IMR-90 (cell line): ENCODE measurements at regions not wholly inside any gene's neighbourhood (a gene's known extent, or its start where the extent isn't known, plus 50 kb on each side); places are given as distances from the start of the nearest gene placed in this dataset.
"Not testable (repeated sequence)": the region's sequence is repeated elsewhere in the genome, so short reads cannot be mapped to it uniquely, and the experiment has no call there.

ENCODE experiments used
- ATAC-seq: fragments of 200-7000 bp; cut with Tn5 transposase; 2 replicates; pipeline ENCODE4 v1.9.1; 2020; ENCODE audit warnings: low read depth, mild to moderate bottlenecking, moderate library complexity
- BruUV-seq: library from RNA; stranded (reverse); fragments of 400-500 nt; replicated peaks from 2 replicates; lab custom pipeline; 2021; lab: Mats Ljungman, UMichigan
- CTCF ChIA-PET: fragments of 300-600 bp; formaldehyde crosslinking; extraction: SDS; loops from one replicate; lab custom pipeline; 2021; ENCODE audit warnings: antibody characterized with exemption; lab: Yijun Ruan, JAX
- POLR2A ChIA-PET: fragments of 300-600 bp; sonication (Branson Sonifier 250); formaldehyde crosslinking; loops from one replicate; lab custom pipeline; 2022; ENCODE audit warnings: antibody characterized with exemption; ENCODE audit not compliant: unreplicated experiment; lab: Charles Lee
- DNase-seq: peaks from one replicate; pipeline ENCODE4 v3.0.0; 2013
- H2AFZ ChIP-seq: replicated peaks from 2 replicates; pipeline ENCODE3; 2013; ENCODE audit warnings: low read length, mild to moderate bottlenecking; ENCODE audit not compliant: poor library complexity
- H2AK5ac ChIP-seq: 2 replicates; pipeline ENCODE4 v1.6.1; 2013; ENCODE audit warnings: low read depth, low read length, inconsistent platforms
- H2AK9ac ChIP-seq: replicated peaks from 2 replicates; pipeline ENCODE3; 2013; ENCODE audit warnings: mild to moderate bottlenecking, low read depth, low read length, moderate library complexity; ENCODE audit not compliant: poor library complexity
- H2BK120ac ChIP-seq: 2 replicates; pipeline ENCODE4 v1.6.1; 2013; ENCODE audit warnings: low read depth, low read length, inconsistent platforms
- H2BK15ac ChIP-seq: 3 replicates; pipeline ENCODE4 v1.6.1; 2013; ENCODE audit warnings: low read depth, low read length, inconsistent platforms
- H2BK20ac ChIP-seq: 2 replicates; pipeline ENCODE4 v1.6.1; 2013; ENCODE audit warnings: low read depth, mild to moderate bottlenecking, inconsistent platforms, low read length, moderate library complexity
- H2BK5ac ChIP-seq: 2 replicates; pipeline ENCODE4 v1.6.1; 2013; ENCODE audit warnings: mild to moderate bottlenecking, low read depth, low read length, inconsistent platforms; ENCODE audit not compliant: poor library complexity, severe bottlenecking
- H3K14ac ChIP-seq: replicated peaks from 2 replicates; pipeline ENCODE4 v1.6.1; 2013; ENCODE audit warnings: low read depth, low read length, inconsistent platforms
- H3K18ac ChIP-seq: 2 replicates; pipeline ENCODE4 v1.6.1; 2013; ENCODE audit warnings: low read depth, low read length, control low read depth
- H3K23ac ChIP-seq: 2 replicates; pipeline ENCODE4 v1.6.1; 2013; ENCODE audit warnings: low read depth, low read length, inconsistent platforms
- H3K27ac ChIP-seq: 2 replicates; pipeline ENCODE4 v1.5.1; 2013; ENCODE audit warnings: mild to moderate bottlenecking, control low read depth, low read length; ENCODE audit not compliant: insufficient read depth
- H3K27me3 ChIP-seq: 2 replicates; pipeline ENCODE4 v1.6.1; 2013; ENCODE audit warnings: low read length; ENCODE audit not compliant: control insufficient read depth, insufficient read depth
- H3K36me3 ChIP-seq: 2 replicates; pipeline ENCODE4 v1.6.1; 2013; ENCODE audit warnings: low read length, mixed read lengths; ENCODE audit not compliant: control insufficient read depth, insufficient read depth
- H3K4ac ChIP-seq: 2 replicates; pipeline ENCODE4 v1.6.1; 2013; ENCODE audit warnings: low read depth, low read length, inconsistent platforms
- H3K4me1 ChIP-seq: 2 replicates; pipeline ENCODE4 v1.6.1; 2013; ENCODE audit warnings: low read length, mixed read lengths; ENCODE audit not compliant: control insufficient read depth, insufficient read depth
- H3K4me2 ChIP-seq: 2 replicates; pipeline ENCODE4 v1.6.1; 2013; ENCODE audit warnings: low read depth, mild to moderate bottlenecking, control low read depth, low read length, moderate library complexity
- H3K4me3 ChIP-seq: 2 replicates; pipeline ENCODE4 v1.5.1; 2013; ENCODE audit warnings: low read depth, mild to moderate bottlenecking, control low read depth, low read length, moderate library complexity; ENCODE audit not compliant: insufficient read depth
- H3K56ac ChIP-seq: 2 replicates; pipeline ENCODE4 v1.6.1; 2013; ENCODE audit warnings: low read length, inconsistent platforms; ENCODE audit not compliant: insufficient read depth; ENCODE audit errors: extremely low read depth
- H3K79me1 ChIP-seq, 2 experiments: 2 replicates each; pipeline ENCODE4 v1.6.1; 2013; ENCODE audit warnings: low read length in 2 of 2, inconsistent platforms in 1 of 2, low read depth in 1 of 2
- H3K9ac ChIP-seq: 2 replicates; pipeline ENCODE4 v1.6.1; 2013; ENCODE audit warnings: low read depth, low read length, control low read depth
- H3K9me1 ChIP-seq: 2 replicates; pipeline ENCODE4 v1.6.1; 2013; ENCODE audit warnings: low read length, inconsistent platforms; ENCODE audit not compliant: insufficient read depth
- H3K9me3 ChIP-seq: 2 replicates; pipeline ENCODE4 v1.6.1; 2013; ENCODE audit warnings: low read length; ENCODE audit not compliant: control insufficient read depth, insufficient read depth
- H4K20me1 ChIP-seq: 2 replicates; pipeline ENCODE4 v1.6.1; 2013; ENCODE audit warnings: low read length, inconsistent platforms; ENCODE audit not compliant: insufficient read depth
- H4K5ac ChIP-seq: 2 replicates; pipeline ENCODE4 v1.6.1; 2013; ENCODE audit warnings: mild to moderate bottlenecking, low read depth, low read length, control low read depth
- H4K8ac ChIP-seq, 2 experiments: 2 replicates each; pipeline ENCODE4 v1.6.1; 2013; ENCODE audit warnings: low read depth in 2 of 2, low read length in 2 of 2, control low read depth in 1 of 2, inconsistent platforms in 1 of 2
- H4K91ac ChIP-seq: 2 replicates; pipeline ENCODE4 v1.6.1; 2013; ENCODE audit warnings: low read depth, low read length, inconsistent platforms; ENCODE audit not compliant: insufficient read depth
- SMC3 ChIP-seq: fragments of 150-350 bp; IDR thresholded peaks from 2 replicates; pipeline ENCODE4 v1.6.1; 2016; ENCODE audit warnings: low read depth, mild to moderate bottlenecking, antibody characterized with exemption, low read length, moderate library complexity
- WGBS, 2 experiments: methylation state at CpG; one replicate each; pipeline versions ENCODE4 v1.1.5 to v1.1.7; 2013; ENCODE audit warnings: missing lambda C conversion rate in 2 of 2; ENCODE audit not compliant: insufficient read length in 1 of 2; ENCODE audit errors: extremely low coverage in 2 of 2; 5-methylcytosine and 5-hydroxymethylcytosine counted together
- dilution Hi-C: fragments of 300-500 bp; cut with HindIII; formaldehyde crosslinking; loops from one replicate; pipeline ENCODE4 v1.14.3; 2018; ENCODE audit warnings: low sequenced_read_pairs; ENCODE audit not compliant: unreplicated experiment
- in situ Hi-C: fragments of 300-500 bp; cut with MboI; formaldehyde crosslinking; loops from 3 replicates; pipeline ENCODE4 v1.14.3; 2019; ENCODE audit warnings: low sequenced_read_pairs, inconsistent platforms, mixed read lengths
- intact Hi-C: fragments of 100-400 bp; cut with micrococcal nuclease; formaldehyde crosslinking; loops from 2 replicates; pipeline ENCODE4 v1.10.0; 2022
- TF ChIP-seq, protein P1 (sequence below): conservative IDR thresholded peaks from 2 replicates; pipeline ENCODE4 v1.5.1; 2012; ENCODE audit warnings: mild to moderate bottlenecking, low read depth, low read length, improper control_type of control experiment

DNA sequence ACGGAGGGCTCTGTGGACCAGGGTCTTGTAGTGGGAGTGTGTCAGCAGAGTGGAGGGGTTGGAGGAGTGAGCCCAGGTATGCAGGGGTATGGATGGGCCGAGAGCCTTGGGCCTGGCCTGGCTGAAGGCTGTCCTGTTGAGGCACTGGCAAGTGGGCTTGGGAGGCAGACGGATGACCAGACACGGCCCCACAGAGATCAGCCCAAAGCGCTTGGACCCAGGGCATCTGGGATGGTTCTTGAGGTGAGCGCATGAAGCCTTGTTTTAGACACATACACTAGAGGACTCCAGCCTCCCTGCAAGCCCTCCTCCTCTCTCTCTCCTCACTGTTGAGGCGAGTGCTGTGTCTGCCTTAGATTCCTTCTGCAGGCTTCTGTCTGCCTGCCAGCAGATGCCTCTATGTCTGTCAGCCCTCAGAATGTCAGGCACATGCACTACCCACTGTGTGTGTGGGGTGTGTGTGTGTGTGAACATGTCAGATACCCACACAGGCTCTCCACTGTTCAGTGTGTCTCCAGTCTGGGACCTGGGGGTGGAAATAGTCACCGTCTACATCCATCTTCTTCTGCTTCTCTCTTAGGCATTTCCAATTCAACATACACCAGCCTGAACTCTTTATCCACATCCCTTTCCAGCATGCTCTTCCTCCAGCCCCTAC, 218.0 kb upstream of the PLGLB1 start:
- BruUV-seq, H3K56ac ChIP-seq, CTCF ChIA-PET, H3K36me3 ChIP-seq, H2AFZ ChIP-seq, H3K14ac ChIP-seq, H2BK5ac ChIP-seq, H3K27me3 ChIP-seq, dilution Hi-C loops, POLR2A ChIA-PET, H2BK15ac ChIP-seq, H2AK5ac ChIP-seq, H3K4me1 ChIP-seq, H3K18ac ChIP-seq, H4K8ac ChIP-seq, H4K20me1 ChIP-seq, H3K23ac ChIP-seq, H3K27ac ChIP-seq, DNase-seq, H3K79me1 ChIP-seq, intact Hi-C loops, H4K5ac ChIP-seq, H4K91ac ChIP-seq, H2BK20ac ChIP-seq, H3K9ac ChIP-seq, H3K9me1 ChIP-seq, H3K9me3 ChIP-seq, in situ Hi-C loops, H3K4ac ChIP-seq, H3K4me3 ChIP-seq, H2BK120ac ChIP-seq, H3K4me2 ChIP-seq, H2AK9ac ChIP-seq: not testable (repeated sequence)
- ATAC-seq, result peak; percentile 81
- WGBS, 2 experiments, result no CpG with 5 or more reads among the region's 8 CpGs
- TF ChIP-seq, protein P1, sequence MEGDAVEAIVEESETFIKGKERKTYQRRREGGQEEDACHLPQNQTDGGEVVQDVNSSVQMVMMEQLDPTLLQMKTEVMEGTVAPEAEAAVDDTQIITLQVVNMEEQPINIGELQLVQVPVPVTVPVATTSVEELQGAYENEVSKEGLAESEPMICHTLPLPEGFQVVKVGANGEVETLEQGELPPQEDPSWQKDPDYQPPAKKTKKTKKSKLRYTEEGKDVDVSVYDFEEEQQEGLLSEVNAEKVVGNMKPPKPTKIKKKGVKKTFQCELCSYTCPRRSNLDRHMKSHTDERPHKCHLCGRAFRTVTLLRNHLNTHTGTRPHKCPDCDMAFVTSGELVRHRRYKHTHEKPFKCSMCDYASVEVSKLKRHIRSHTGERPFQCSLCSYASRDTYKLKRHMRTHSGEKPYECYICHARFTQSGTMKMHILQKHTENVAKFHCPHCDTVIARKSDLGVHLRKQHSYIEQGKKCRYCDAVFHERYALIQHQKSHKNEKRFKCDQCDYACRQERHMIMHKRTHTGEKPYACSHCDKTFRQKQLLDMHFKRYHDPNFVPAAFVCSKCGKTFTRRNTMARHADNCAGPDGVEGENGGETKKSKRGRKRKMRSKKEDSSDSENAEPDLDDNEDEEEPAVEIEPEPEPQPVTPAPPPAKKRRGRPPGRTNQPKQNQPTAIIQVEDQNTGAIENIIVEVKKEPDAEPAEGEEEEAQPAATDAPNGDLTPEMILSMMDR, result 0 out of 2 replicates have a peak, but pooled peaks have one; percentile 10
- TF ChIP-seq SMC3, result 0 out of 2 replicates have a peak, but pooled peaks have one; percentile 10

GRCh38 chr2:87246066-87246717, 224.5 kb upstream of the PLGLB1 start:
- POLR2A ChIA-PET, H3K9me3 ChIP-seq, H4K8ac ChIP-seq, H2AK5ac ChIP-seq, H3K36me3 ChIP-seq, H3K14ac ChIP-seq, H3K27ac ChIP-seq, H3K4ac ChIP-seq, in situ Hi-C loops, H3K4me1 ChIP-seq, dilution Hi-C loops, H3K4me2 ChIP-seq, H4K20me1 ChIP-seq, H3K9me1 ChIP-seq, H2BK20ac ChIP-seq, H4K91ac ChIP-seq, H2AFZ ChIP-seq, H3K56ac ChIP-seq, H3K4me3 ChIP-seq, H3K23ac ChIP-seq, BruUV-seq, H3K79me1 ChIP-seq, H3K18ac ChIP-seq, H2BK5ac ChIP-seq, H4K5ac ChIP-seq, H3K27me3 ChIP-seq, intact Hi-C loops, H2BK120ac ChIP-seq, DNase-seq, H2AK9ac ChIP-seq, H2BK15ac ChIP-seq, CTCF ChIA-PET, H3K9ac ChIP-seq: not testable (repeated sequence)
- peak; percentile 51; the same call in 1 of the 2 replicates for ATAC-seq
- no CpG with 5 or more reads among the region's 11 CpGs for WGBS, 2 experiments
